Fibroblast of lung (primary cell): ENCODE measurements at regions not wholly inside any gene's neighbourhood (a gene's known extent, or its start where the extent isn't known, plus 50 kb on each side); places are given as distances from the start of the nearest gene placed in this dataset.
"Not testable (repeated sequence)": the region's sequence is repeated elsewhere in the genome, so short reads cannot be mapped to it uniquely, and the experiment has no call there.

Experiments
- DNase-seq, 2 donors: peaks; one replicate each; pipeline versions ENCODE4 v3.0.0 to v3.0.0-alpha.2; 2010; ENCODE audit warnings: low read depth in 2 of 2
- H2AFZ ChIP-seq: 2 replicates; pipeline ENCODE4 v1.5.1; 2012; ENCODE audit warnings: low read length, control low read depth, inconsistent platforms
- H3K27ac ChIP-seq: 2 replicates; pipeline ENCODE4 v1.5.1; 2011; ENCODE audit warnings: low read length, control low read depth; ENCODE audit not compliant: insufficient read depth
- H3K27me3 ChIP-seq: 2 replicates; pipeline ENCODE4 v1.5.1; 2011; ENCODE audit warnings: mild to moderate bottlenecking, low read length; ENCODE audit not compliant: control insufficient read depth, insufficient read depth
- H3K36me3 ChIP-seq: 2 replicates; pipeline ENCODE4 v1.5.1; 2011; ENCODE audit warnings: low read length; ENCODE audit not compliant: control insufficient read depth, insufficient read depth
- H3K4me1 ChIP-seq: 2 replicates; pipeline ENCODE4 v1.5.1; 2011; ENCODE audit warnings: low read length; ENCODE audit not compliant: control insufficient read depth, insufficient read depth; ENCODE audit errors: extremely low read depth
- H3K4me2 ChIP-seq: 2 replicates; pipeline ENCODE4 v1.5.1; 2011; ENCODE audit warnings: low read length, control low read depth; ENCODE audit not compliant: insufficient read depth; ENCODE audit errors: extremely low read depth
- H3K4me3 ChIP-seq, 4 experiments: fragments of 200-600 bp in 1 of 4; sonication (generic) in 1 of 4; replicated peaks in 1 of 4; 2 replicates each; pipeline ENCODE4 v1.5.1; 2011 to 2016; ENCODE audit warnings: low read length in 4 of 4, low read depth in 3 of 4, mild to moderate bottlenecking in 3 of 4, control low read depth in 2 of 4, inconsistent platforms in 1 of 4, mixed read lengths in 1 of 4; ENCODE audit not compliant: insufficient read depth in 1 of 4; ENCODE audit errors: control extremely low read depth in 1 of 4
- H3K79me2 ChIP-seq: 2 replicates; pipeline ENCODE4 v1.5.1; 2012; ENCODE audit warnings: mild to moderate bottlenecking, low read length, inconsistent platforms; ENCODE audit not compliant: control insufficient read depth, insufficient read depth
- H3K9ac ChIP-seq: 2 replicates; pipeline ENCODE4 v1.5.1; 2011; ENCODE audit warnings: mild to moderate bottlenecking, low read length, control low read depth; ENCODE audit not compliant: insufficient read depth
- H3K9me3 ChIP-seq: 2 replicates; pipeline ENCODE4 v1.5.1; 2012; ENCODE audit warnings: low read depth, low read length; ENCODE audit not compliant: control insufficient read depth, insufficient read depth
- H4K20me1 ChIP-seq: 2 replicates; pipeline ENCODE4 v1.5.1; 2011; ENCODE audit warnings: low read length; ENCODE audit not compliant: control insufficient read depth, insufficient read depth; ENCODE audit errors: extremely low read depth
- EZH2 ChIP-seq: IDR thresholded peaks from 2 replicates; pipeline ENCODE4 v1.5.1; 2012; ENCODE audit warnings: low read length, control low read depth, mild to moderate bottlenecking; ENCODE audit errors: missing control alignments
- TF ChIP-seq, protein P1 (sequence below), 2 donors: IDR thresholded peaks in 1 of 2; conservative IDR thresholded peaks in 1 of 2; 1 replicate in 1 of 2; 2 replicates in 1 of 2; pipeline ENCODE4 v1.5.1; 2011 to 2012; ENCODE audit warnings: low read length in 2 of 2, control low read depth in 1 of 2, inconsistent platforms in 1 of 2, low read depth in 1 of 2, mild to moderate bottlenecking in 1 of 2

DNA sequence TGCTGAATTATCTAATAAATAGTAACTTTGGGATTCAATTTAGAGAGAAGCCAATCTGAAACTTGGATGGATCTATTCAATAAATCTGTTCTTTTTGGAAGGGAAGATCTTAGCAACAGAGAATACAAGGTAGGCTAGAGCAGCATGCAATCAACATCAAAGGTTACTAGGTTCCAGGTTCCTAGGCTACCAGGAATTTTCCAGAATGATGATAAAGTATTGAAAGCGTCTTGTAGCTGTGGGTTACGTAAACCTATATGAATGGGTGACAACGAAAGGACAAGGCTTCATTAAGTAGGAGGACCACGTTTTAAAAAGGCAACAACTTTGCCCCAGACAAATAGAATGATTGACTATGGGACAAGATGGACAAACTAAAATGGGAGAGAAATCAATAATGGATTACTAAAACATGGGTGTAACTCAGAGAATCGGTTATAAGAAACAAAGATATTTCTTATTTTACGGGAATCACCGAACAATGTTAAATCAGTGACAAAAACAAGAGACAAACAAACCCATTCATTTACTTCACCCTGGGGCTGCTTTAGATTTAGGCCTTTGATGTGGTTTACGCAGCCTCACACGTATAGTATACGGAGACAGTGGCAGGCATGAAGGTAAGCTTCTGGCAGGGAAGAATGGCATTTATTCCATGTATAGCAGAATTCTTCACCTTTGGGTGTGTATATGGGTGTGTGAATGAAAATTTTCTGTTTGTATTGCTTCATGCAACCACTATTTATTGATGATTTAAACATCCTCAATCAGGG, 732.6 kb upstream of the PABPC4L start:
- no peak for DNase-seq
- H3K4me3 ChIP-seq = no peak overlapping the region
- H3K27ac ChIP-seq = no peak overlapping the region
- no peaks in the 10 kb centered on the region for H3K79me2 ChIP-seq
- no peak overlapping the region for H2AFZ ChIP-seq
- H3K9ac ChIP-seq = no peak overlapping the region
- TF ChIP-seq, protein P1, sequence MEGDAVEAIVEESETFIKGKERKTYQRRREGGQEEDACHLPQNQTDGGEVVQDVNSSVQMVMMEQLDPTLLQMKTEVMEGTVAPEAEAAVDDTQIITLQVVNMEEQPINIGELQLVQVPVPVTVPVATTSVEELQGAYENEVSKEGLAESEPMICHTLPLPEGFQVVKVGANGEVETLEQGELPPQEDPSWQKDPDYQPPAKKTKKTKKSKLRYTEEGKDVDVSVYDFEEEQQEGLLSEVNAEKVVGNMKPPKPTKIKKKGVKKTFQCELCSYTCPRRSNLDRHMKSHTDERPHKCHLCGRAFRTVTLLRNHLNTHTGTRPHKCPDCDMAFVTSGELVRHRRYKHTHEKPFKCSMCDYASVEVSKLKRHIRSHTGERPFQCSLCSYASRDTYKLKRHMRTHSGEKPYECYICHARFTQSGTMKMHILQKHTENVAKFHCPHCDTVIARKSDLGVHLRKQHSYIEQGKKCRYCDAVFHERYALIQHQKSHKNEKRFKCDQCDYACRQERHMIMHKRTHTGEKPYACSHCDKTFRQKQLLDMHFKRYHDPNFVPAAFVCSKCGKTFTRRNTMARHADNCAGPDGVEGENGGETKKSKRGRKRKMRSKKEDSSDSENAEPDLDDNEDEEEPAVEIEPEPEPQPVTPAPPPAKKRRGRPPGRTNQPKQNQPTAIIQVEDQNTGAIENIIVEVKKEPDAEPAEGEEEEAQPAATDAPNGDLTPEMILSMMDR (conservative IDR thresholded peaks at IDR 0.05 in 1 of 2, IDR thresholded peaks at IDR 0.05 in 1 of 2; ENCODE audit: low read depth in 1 of 2, low read length in 2 of 2) = no peak
- no peak for TF ChIP-seq EZH2
- no peaks in the 10 kb centered on the region for H3K4me1 ChIP-seq
- no peak overlapping the region for H3K4me2 ChIP-seq
- no peaks in the 10 kb centered on the region for H3K27me3 ChIP-seq
- H3K36me3 ChIP-seq = no peaks in the 10 kb centered on the region
- no peaks in the 10 kb centered on the region for H4K20me1 ChIP-seq
- no peaks in the 10 kb centered on the region for H3K9me3 ChIP-seq

DNA sequence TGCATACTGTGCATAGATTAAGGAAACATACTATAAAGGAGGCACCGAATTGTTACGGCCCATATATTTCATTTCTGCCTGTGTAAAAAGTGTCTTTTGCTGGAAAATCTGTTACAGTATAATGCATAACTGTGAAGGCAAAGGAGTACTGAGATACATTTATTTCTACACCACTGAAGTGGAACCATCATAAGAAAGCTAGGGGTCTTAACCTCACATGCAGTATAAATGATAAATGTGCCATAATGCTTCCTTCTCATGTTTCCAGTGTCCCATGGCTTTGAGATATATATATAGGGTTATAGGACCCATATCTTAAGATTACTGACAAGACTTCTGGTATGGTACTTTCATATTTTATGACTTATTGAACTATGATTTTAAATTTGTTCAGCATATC, 713.8 kb upstream of the PABPC4L start:
- Histone ChIP-seq H3K27me3 (no peaks in the 10 kb centered on the region), H4K20me1 (no peaks in the 10 kb centered on the region), H2AFZ (no peak overlapping the region), H3K36me3 (no peaks in the 10 kb centered on the region), H3K4me3 (no peak overlapping the region), H3K4me1 (no peaks in the 10 kb centered on the region), H3K9me3 (no peaks in the 10 kb centered on the region), H3K27ac (no peak overlapping the region), H3K4me2 (no peak overlapping the region), H3K79me2 (no peaks in the 10 kb centered on the region), H3K9ac (no peak overlapping the region)
- DNase-seq = no peak
- TF ChIP-seq, protein P1 (conservative IDR thresholded peaks at IDR 0.05 in 1 of 2, IDR thresholded peaks at IDR 0.05 in 1 of 2; ENCODE audit: low read depth in 1 of 2, low read length in 2 of 2) = no peak
- no peak for TF ChIP-seq EZH2

GRCh38 chr4:134914250-134914649, 712.7 kb upstream of the PABPC4L start:
- not testable (repeated sequence) for H3K4me1 ChIP-seq, H3K9me3 ChIP-seq, H4K20me1 ChIP-seq, H3K27me3 ChIP-seq, H3K4me3 ChIP-seq, H2AFZ ChIP-seq, H3K36me3 ChIP-seq, H3K9ac ChIP-seq, H3K27ac ChIP-seq, H3K4me2 ChIP-seq, DNase-seq, H3K79me2 ChIP-seq
